ENCODE measurements at regions not wholly inside any gene's neighbourhood (a gene's known extent, or its start where the extent isn't known, plus 50 kb on each side); places are given as distances from the start of the nearest gene placed in this dataset.

- no peak for TF ChIP-seq CTCF (IDR thresholded peaks at IDR 0.05)
These were observed 366.4 kb upstream of the ERCC4 start for GRCh38 chr16:13553453-13553985.

- no peak for TF ChIP-seq CTCF (IDR thresholded peaks at IDR 0.05)
These were observed 365.9 kb upstream of the ERCC4 start for GRCh38 chr16:13554005-13554404.

- no peak for TF ChIP-seq CTCF (IDR thresholded peaks at IDR 0.05)
These were observed 365.3 kb upstream of the ERCC4 start for GRCh38 chr16:13554643-13555042.

- TF ChIP-seq CTCF (IDR thresholded peaks at IDR 0.05), result no peak
These were observed 362.5 kb upstream of the ERCC4 start for GRCh38 chr16:13557418-13557817.

- no peak for TF ChIP-seq CTCF (IDR thresholded peaks at IDR 0.05)
These were observed 361.2 kb upstream of the ERCC4 start for GRCh38 chr16:13558752-13559151.

GRCh38 chr16:13559624-13560023 lies 360.3 kb upstream of the ERCC4 start:
- TF ChIP-seq CTCF (IDR thresholded peaks at IDR 0.05), result no peak

- no peak for TF ChIP-seq CTCF (IDR thresholded peaks at IDR 0.05)
These were observed 359.8 kb upstream of the ERCC4 start for GRCh38 chr16:13560151-13560550.

Data from LNCAP (cell line).